ENCODE measurements at regions not wholly inside any gene's neighbourhood (a gene's known extent, or its start where the extent isn't known, plus 50 kb on each side); places are given as distances from the start of the nearest gene placed in this dataset.

- DNase-seq: no peak
- Histone ChIP-seq H3K27ac (no peak overlapping the region), H3K4me3 (no peak overlapping the region), H3K36me3 (no peaks in the 10 kb centered on the region), H3K27me3 (no peaks in the 10 kb centered on the region), H3K9me3 (no peaks in the 10 kb centered on the region), H3K4me1 (no peaks in the 10 kb centered on the region), H3K9ac (ENCODE audit: low read depth in 2 of 2, low read length in 2 of 2) (no peak overlapping the region)
- TF ChIP-seq CTCF (IDR thresholded peaks at IDR 0.05): no peak
- intact Hi-C loops (cut with DNase I): no loop called here
Observed at GRCh38 chr18:53947092-53947640, 277.3 kb downstream of the MBD2 start.

GRCh38 chr18:53946594-53946993 is 277.9 kb downstream of the MBD2 start:
- Histone ChIP-seq H3K9ac (ENCODE audit: low read depth in 2 of 2, low read length in 2 of 2) (no peak overlapping the region), H3K4me3 (no peak overlapping the region), H3K4me1 (no peaks in the 10 kb centered on the region), H3K36me3 (no peaks in the 10 kb centered on the region), H3K27ac (no peak overlapping the region), H3K27me3 (no peaks in the 10 kb centered on the region), H3K9me3 (no peaks in the 10 kb centered on the region)
- intact Hi-C loops (cut with DNase I): no loop called here
- TF ChIP-seq CTCF (IDR thresholded peaks at IDR 0.05): no peak
- no peak for DNase-seq

GRCh38 chr18:53944721-53945120 is 279.7 kb downstream of the MBD2 start:
- Histone ChIP-seq H3K27me3 (no peaks in the 10 kb centered on the region), H3K36me3 (no peaks in the 10 kb centered on the region), H3K9me3 (no peaks in the 10 kb centered on the region), H3K4me3 (no peak overlapping the region), H3K4me1 (no peaks in the 10 kb centered on the region), H3K9ac (ENCODE audit: low read depth in 2 of 2, low read length in 2 of 2) (no peak overlapping the region), H3K27ac (no peak overlapping the region)
- intact Hi-C loops (cut with DNase I): no loop called here
- no peak for DNase-seq
- no peak for TF ChIP-seq CTCF (IDR thresholded peaks at IDR 0.05)

GRCh38 chr18:53943326-53943860 is 281.1 kb downstream of the MBD2 start:
- no peak overlapping the region for H3K9ac ChIP-seq (ENCODE audit: low read depth in 2 of 2, low read length in 2 of 2)
- no peak for TF ChIP-seq CTCF (IDR thresholded peaks at IDR 0.05)
- H3K36me3 ChIP-seq: no peaks in the 10 kb centered on the region
- no peaks in the 10 kb centered on the region for H3K9me3 ChIP-seq
- no peak for DNase-seq
- H3K27ac ChIP-seq: no peak overlapping the region
- H3K27me3 ChIP-seq: no peaks in the 10 kb centered on the region
- no peak overlapping the region for H3K4me3 ChIP-seq
- intact Hi-C loops (cut with DNase I): no loop called here
- no peaks in the 10 kb centered on the region for H3K4me1 ChIP-seq

GRCh38 chr18:53941601-53942338 is 282.7 kb downstream of the MBD2 start:
- no peak for TF ChIP-seq CTCF (IDR thresholded peaks at IDR 0.05)
- Histone ChIP-seq H3K4me1 (no peaks in the 10 kb centered on the region), H3K36me3 (no peaks in the 10 kb centered on the region), H3K9me3 (no peaks in the 10 kb centered on the region), H3K9ac (ENCODE audit: low read depth in 2 of 2, low read length in 2 of 2) (no peak overlapping the region), H3K27ac (no peak overlapping the region), H3K27me3 (no peaks in the 10 kb centered on the region), H3K4me3 (no peak overlapping the region)
- intact Hi-C loops (cut with DNase I): no loop called here
- DNase-seq: no peak

Data from colonic mucosa (tissue), 4 donors.